GM21576 (cell line): ENCODE measurements at regions not wholly inside any gene's neighbourhood (a gene's known extent, or its start where the extent isn't known, plus 50 kb on each side); places are given as distances from the start of the nearest gene placed in this dataset.
"Not testable (repeated sequence)": the region's sequence is repeated elsewhere in the genome, so short reads cannot be mapped to it uniquely, and the experiment has no call there.

Source experiments
- ATAC-seq: cut with Tn5 transposase; IDR thresholded peaks from one replicate; pipeline ENCODE4 v1.9.1; 2021; ENCODE audit warnings: mild to moderate bottlenecking, moderate library complexity; ENCODE audit not compliant: unreplicated experiment

- no peak for ATAC-seq
These were observed 86.0 kb upstream of the VEPH1 start for GRCh38 chr3:157589211-157589610.

DNA sequence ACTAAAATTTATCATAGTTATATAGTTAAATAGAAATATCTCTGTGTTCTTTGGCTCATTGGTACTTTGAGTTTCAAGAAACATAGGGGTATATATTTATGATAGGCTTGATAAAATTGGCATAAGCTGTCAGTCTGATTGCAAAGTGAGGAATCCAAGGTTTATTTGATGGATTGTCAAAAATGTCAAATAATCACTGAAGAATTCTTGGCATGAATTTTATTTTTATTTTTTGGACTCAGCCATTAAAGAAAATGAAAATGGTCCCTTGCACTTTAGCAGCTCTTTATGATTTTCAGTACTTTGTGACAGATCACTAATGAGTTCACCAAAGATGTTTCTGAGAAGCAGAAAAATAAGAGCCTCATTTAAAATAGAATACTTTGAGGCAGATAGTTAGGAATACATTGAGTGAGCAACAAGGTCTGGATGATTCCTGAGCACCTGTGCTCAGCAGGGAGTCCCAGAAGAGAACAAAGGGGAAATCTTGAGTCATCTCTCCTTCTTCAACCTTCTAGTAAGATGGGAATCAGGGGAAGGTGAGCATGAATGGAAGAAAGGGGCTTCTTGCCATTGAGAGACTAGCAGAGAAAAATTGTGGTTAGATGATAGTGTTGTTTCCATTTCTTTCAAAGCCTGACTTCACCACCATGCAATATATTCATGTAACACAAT is 85.3 kb upstream of the VEPH1 start:
- no peak for ATAC-seq

DNA sequence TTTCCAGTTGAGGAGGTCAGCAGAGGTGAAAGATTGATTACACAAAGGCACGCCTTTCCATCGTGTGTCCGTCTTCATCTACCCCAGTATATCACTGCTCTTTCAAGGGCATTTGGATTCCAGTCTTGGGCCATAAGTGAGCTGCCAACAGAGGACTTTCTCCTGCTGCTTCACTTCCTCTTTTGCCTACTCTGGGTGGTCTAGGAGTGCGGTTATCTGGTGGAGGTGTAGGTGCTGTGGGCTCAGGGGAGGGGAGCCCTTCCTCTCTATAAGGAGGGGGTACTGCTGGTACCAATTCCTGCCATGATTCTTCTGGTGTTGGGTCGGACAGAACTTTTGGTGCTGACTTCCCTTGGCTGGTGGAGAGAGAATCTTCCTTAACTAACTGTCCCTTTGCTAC is 83.1 kb upstream of the VEPH1 start:
- ATAC-seq = no peak

GRCh38 chr3:157585386-157585785 is 82.2 kb upstream of the VEPH1 start:
- ATAC-seq = no peak

- no peak for ATAC-seq
These were observed 79.4 kb upstream of the VEPH1 start for GRCh38 chr3:157582637-157582973.

GRCh38 chr3:157581956-157582636 is 78.9 kb upstream of the VEPH1 start:
- ATAC-seq = not testable (repeated sequence)

DNA sequence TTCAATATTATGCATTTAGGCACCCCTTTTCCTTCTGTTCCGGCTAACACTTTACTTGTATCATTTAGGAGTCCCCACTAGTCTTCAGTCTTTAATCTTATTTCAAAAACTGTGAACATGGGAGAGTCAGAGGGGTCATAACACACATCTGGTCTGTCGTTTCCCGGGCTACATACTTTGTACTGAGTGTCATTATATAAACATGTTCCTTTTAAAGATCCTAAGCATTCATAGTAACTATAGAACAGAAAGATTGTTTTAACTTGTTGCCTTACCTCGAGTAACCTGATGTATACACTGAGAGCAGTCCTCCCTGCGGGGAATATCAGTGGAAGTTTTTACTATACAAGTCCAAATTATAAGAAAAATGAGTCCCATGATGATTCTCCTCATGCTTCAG is 78.2 kb upstream of the VEPH1 start:
- ATAC-seq = no peak

DNA sequence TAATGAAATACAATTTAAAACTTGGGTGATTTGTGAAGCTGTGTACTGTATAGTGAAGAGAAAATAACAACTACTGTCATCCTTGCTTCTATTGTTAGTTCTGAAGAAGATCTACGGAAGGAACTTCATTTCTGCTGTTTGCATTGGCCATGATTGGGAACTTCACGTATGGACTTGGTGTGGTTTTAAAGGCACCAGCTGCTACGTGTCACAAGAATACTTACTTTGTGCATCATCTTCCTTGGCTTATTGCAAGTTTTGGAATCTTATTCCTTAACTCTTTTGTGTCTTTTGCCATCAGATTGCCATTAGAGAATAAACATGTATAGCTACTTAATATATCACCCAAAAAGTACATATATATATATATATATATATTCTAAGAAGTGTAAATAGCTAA is 75.0 kb upstream of the VEPH1 start:
- ATAC-seq = no peak

DNA sequence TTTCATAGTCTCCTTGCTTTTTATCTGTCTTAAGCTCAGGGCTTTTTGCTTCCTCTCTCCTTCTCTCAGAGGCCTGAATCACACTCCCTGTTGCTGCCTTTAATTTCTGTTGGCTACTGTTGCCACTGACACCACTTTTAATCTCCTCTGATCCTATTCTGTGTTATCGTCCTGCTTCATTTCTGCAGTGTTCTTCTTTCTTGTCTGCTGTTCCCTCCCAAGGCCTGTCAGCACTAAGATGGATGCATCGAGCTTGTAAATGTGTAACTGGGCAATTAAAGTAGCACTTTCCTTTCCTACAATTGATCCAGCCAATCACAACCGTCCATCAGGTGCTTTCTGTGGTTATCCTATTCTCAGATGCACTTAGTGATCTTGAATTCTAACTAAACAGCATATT is 71.3 kb upstream of the VEPH1 start:
- no peak for ATAC-seq

- no peak for ATAC-seq
These were observed 70.7 kb upstream of the VEPH1 start for GRCh38 chr3:157573780-157574378.

GRCh38 chr3:157573281-157573680 is 70.1 kb upstream of the VEPH1 start:
- no peak for ATAC-seq

GRCh38 chr3:157572559-157573270 is 69.5 kb upstream of the VEPH1 start:
- ATAC-seq = peak; percentile 84

DNA sequence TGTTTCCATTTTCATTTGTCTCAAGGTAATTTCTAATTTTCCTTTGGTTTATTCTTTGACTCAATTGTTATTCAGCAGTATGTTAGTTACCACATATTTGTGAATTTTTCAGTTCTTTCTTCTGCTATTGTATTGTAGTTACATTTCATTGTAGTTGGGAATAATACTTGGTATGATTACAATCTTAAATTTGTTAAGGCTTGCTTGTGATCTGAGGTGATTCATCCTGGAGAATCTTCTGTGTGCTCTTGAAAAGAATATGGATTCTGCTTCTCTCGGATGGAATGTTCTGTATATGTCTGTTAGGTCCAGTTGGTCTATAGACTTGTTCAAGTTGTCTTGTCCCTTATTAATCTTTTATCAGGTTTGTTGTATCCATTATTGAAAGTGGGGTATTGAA is 63.4 kb upstream of the VEPH1 start:
- no peak for ATAC-seq

DNA sequence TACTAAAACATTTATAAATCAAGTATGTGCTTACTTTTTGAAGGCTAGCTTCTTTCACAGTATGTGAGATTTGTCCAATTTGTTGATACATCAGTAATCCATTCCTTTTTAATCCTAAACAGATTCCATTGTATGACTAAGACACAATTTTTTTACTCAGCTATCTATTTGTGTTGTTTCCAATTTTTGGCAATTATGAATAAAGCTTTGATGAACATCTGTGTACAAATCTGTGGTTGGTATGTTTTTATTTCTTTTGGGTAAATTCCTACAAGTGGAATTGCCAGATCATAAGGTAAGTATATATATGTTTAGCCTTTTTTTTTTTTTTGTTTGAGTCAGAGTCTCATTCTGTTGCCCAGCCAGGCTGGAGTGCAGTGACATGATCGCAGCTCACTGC is 56.2 kb upstream of the VEPH1 start:
- ATAC-seq = no peak
